Spinal cord (tissue), 9 donors: ENCODE measurements at regions not wholly inside any gene's neighbourhood (a gene's known extent, or its start where the extent isn't known, plus 50 kb on each side); places are given as distances from the start of the nearest gene placed in this dataset.
"Not testable (repeated sequence)": the region's sequence is repeated elsewhere in the genome, so short reads cannot be mapped to it uniquely, and the experiment has no call there.

Experiments used
- DNase-seq, 6 donors: peaks; one replicate each; pipeline versions ENCODE4 v3.0.0 to v3.0.0-alpha.2; 2013 to 2015; ENCODE audit warnings: low spot score in 6 of 6, low read depth in 4 of 6
- H3K27ac ChIP-seq: one replicate; pipeline ENCODE4 v1.5.1; 2013; ENCODE audit warnings: low read depth, low read length, control low read depth
- H3K27me3 ChIP-seq: one replicate; pipeline ENCODE4 v1.6.1; 2013; ENCODE audit warnings: low read length; ENCODE audit not compliant: control insufficient read depth, insufficient read depth
- H3K36me3 ChIP-seq: one replicate; pipeline ENCODE4 v1.6.1; 2013; ENCODE audit warnings: low read length; ENCODE audit not compliant: control insufficient read depth, insufficient read depth
- H3K4me1 ChIP-seq: one replicate; pipeline ENCODE4 v1.6.1; 2013; ENCODE audit warnings: low read length; ENCODE audit not compliant: control insufficient read depth, insufficient read depth
- H3K4me3 ChIP-seq: one replicate; pipeline ENCODE4 v1.5.1; 2013; ENCODE audit warnings: low read depth, low read length, control low read depth
- H3K9me3 ChIP-seq: one replicate; pipeline ENCODE4 v1.6.1; 2013; ENCODE audit warnings: low read length; ENCODE audit not compliant: control insufficient read depth, insufficient read depth
- WGBS: methylation state at CpG from one replicate; pipeline ENCODE4 v1.1.5; 2013; ENCODE audit warnings: missing lambda C conversion rate; ENCODE audit not compliant: insufficient coverage; 5-methylcytosine and 5-hydroxymethylcytosine counted together
- donor health status: healthy.

DNA sequence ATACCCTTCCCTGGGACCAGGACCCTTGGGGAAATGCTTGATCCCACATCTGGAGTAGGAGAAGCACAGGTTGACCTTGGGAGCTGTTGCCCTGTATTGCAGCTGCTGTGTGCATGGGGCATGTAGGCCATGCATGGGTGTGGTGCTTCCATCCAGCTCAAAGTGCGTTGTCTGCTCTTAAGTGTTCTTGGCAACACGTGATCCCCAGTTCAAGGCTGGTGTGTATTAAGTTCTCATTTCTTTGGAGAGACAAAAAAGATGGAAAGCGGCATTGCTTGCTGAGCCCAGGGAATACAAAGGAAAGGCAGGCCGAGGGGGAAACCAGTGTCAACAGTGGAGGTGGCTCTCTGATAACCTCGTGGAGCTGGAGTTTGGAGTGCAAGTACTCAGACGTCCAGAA lies 110.7 kb downstream of the RTP5 start:
- Histone ChIP-seq H3K4me1 (no peaks in the 10 kb centered on the region), H3K27me3 (no peaks in the 10 kb centered on the region), H3K4me3 (no peak overlapping the region), H3K9me3 (no peaks in the 10 kb centered on the region), H3K27ac (no peak overlapping the region), H3K36me3 (peaks cover 15% of the 10 kb centered on the region)
- DNase-seq: no peak
- WGBS: 82% methylated on average over 6 of the region's 6 CpGs

DNA sequence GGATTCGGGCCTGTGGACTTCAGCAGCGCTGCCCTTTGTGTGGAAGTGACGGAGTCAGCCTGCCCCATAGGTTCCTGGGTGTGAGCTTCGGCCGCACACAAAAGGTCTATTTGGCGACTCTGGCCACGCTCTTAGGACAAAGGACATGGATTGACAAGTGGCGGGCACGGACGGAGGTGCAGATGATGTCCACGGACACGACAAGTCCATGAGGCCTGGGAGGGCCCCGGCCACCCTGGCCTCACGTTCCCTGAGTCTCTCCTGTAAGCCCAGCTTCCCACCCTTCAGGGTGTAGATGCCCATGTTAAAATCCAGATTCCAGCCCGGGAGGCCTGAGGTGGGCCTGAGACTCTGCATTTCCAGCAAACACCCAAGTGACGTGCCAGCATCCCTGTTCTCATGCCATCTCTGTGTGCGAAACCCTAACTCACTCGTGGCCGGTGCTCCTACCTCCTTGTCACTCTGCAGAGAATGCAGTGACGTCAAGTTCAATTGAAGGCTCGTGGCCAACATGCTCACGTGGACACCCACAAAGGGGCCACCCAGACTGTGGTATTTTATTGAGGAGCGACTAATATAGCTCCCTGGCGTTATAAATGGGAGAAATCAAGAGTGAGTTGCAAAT lies 111.7 kb downstream of the RTP5 start:
- no peak for DNase-seq
- WGBS: 91% methylated on average over 24 of the region's 24 CpGs
- no peaks in the 10 kb centered on the region for H3K27me3 ChIP-seq

DNA sequence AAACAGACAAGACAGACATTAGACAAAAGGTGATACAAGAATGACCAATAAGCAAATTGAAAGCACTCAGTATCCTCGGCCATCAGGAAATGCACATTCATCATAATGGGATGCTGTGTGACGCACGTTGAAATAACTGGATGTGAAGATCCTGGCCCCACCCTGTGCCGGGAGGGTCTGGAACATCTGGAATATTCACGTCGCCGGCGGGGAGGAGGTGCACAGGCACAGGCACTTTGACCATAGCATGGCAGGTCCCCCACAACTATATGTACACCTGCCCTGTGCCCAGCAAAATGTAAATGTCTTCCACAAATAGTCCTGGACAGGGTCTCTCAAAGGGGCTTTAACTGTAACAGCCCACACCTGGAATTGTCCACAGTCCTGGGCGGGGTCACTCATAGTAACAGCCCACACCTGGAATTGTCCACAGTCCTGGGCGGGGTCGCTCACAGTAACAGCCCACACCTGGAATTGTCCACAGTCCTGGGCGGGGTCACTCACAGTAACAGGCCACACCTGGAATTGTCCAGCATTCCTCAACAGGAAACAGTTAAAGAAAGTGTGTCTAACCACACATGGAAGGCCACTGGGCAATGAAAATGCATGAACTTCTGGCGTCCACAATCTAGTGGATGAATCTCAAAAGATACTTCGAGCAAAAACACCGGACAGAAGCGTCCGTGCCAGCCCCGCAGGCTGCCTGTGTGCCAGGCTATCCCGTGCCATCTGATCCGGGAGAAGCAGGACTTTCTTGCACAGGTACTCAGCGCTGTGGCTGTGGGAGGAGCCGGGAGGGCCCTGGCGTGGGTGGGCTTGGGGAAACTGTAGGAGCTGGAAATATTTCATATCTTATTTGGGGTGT lies 113.4 kb downstream of the RTP5 start:
- peaks cover 10% of the 10 kb centered on the region for H3K36me3 ChIP-seq
- 87% methylated on average over 21 of the region's 23 CpGs for WGBS
- no peak overlapping the region for H3K27ac ChIP-seq
- no peaks in the 10 kb centered on the region for H3K4me1 ChIP-seq
- H3K4me3 ChIP-seq: no peak overlapping the region
- no peaks in the 10 kb centered on the region for H3K9me3 ChIP-seq
- no peaks in the 10 kb centered on the region for H3K27me3 ChIP-seq
- DNase-seq: no peak

More for the DNA sequence above, 111.7 kb downstream of the RTP5 start:
- Histone ChIP-seq H3K27ac (no peak overlapping the region), H3K9me3 (no peaks in the 10 kb centered on the region), H3K4me1 (no peaks in the 10 kb centered on the region), H3K36me3 (peaks cover 11% of the 10 kb centered on the region), H3K4me3 (no peak overlapping the region)

DNA sequence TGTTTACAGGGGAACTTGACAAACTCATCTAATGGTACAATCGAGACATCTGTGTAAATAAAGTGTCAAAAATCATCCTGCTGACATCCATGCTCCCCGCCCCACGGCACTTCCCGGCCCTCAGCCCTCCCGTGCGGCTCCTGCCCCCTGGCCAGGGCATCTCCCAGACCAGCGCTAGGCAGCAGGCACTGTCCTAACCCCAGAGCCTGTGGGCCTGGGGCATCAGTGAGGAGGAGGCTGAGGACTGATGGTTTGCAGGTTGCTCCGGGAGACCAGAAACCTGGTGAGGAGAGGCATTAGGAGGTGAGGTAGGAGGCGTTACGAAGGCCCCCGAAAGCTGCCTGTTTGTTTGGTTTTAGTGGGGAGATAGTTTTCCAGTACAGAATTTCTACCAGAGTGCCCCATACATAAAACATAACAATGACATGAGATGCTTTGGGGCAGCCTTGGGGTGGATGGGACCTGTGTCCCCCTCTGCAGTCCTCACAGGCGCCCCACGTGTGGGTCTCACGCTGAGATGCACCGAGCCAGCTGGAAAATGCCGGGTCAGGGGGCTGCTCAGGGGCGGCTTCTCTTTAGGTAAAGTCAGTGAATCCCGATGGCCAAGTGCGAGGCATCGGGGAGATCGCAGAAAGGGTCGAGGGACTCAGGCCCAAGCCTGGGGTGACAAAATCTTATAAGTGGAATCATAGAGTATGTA lies 114.2 kb downstream of the RTP5 start:
- 92% methylated on average over 18 of the region's 22 CpGs for WGBS
- H3K27me3 ChIP-seq: no peaks in the 10 kb centered on the region
- DNase-seq: no peak
- H3K9me3 ChIP-seq: no peaks in the 10 kb centered on the region
- no peak overlapping the region for H3K4me3 ChIP-seq
- peaks cover 9% of the 10 kb centered on the region for H3K36me3 ChIP-seq
- H3K27ac ChIP-seq: no peak overlapping the region
- no peaks in the 10 kb centered on the region for H3K4me1 ChIP-seq

DNA sequence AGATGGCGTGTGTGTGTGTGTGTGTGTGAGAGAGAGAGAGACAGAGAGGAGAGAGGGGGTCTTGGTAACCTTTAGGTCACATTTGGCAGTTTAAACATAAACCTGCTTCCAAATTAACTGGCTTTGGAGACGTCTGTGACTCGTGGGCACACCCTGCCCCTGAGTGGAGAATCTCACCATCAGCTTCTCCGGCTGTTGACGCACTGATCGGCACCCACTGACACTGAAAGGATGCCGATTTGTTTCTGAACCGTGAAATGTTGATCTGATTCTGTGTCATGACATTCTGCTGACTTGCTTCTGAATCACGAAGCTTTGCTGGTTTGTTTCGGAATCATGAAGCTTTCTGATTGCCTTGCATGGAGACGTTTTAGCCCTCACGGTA lies 114.7 kb downstream of the RTP5 start:
- DNase-seq: no peak
- WGBS: 83% methylated on average over 10 of the region's 12 CpGs
- Histone ChIP-seq H3K36me3 (peaks cover 9% of the 10 kb centered on the region), H3K27ac (no peak overlapping the region), H3K9me3 (no peaks in the 10 kb centered on the region), H3K4me3 (no peak overlapping the region), H3K27me3 (no peaks in the 10 kb centered on the region), H3K4me1 (no peaks in the 10 kb centered on the region)

DNA sequence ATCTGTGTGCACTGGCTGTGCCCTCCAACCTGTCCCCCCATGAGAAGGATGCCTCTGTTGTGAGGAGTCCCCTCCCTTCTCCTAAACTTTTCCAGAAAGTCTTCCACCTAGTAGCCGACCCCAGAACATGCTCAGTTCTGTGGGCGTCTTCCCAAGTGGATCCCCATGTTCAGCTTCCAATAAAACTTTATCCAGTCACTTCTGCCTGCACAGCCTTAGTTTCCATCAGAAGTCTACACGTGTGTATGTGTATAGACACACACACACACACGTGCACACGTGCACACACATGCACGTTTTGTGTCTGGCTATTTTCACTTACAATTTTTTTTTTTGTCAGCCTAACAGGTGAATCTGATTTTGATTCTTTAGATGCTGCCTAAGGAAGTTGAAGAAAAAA lies 115.1 kb downstream of the RTP5 start:
- Histone ChIP-seq H3K4me3 (no peak overlapping the region), H3K27ac (no peak overlapping the region), H3K36me3 (peaks cover 9% of the 10 kb centered on the region), H3K27me3 (no peaks in the 10 kb centered on the region), H3K9me3 (no peaks in the 10 kb centered on the region), H3K4me1 (no peaks in the 10 kb centered on the region)
- DNase-seq: no peak
- 80% methylated on average over 5 of the region's 6 CpGs for WGBS

DNA sequence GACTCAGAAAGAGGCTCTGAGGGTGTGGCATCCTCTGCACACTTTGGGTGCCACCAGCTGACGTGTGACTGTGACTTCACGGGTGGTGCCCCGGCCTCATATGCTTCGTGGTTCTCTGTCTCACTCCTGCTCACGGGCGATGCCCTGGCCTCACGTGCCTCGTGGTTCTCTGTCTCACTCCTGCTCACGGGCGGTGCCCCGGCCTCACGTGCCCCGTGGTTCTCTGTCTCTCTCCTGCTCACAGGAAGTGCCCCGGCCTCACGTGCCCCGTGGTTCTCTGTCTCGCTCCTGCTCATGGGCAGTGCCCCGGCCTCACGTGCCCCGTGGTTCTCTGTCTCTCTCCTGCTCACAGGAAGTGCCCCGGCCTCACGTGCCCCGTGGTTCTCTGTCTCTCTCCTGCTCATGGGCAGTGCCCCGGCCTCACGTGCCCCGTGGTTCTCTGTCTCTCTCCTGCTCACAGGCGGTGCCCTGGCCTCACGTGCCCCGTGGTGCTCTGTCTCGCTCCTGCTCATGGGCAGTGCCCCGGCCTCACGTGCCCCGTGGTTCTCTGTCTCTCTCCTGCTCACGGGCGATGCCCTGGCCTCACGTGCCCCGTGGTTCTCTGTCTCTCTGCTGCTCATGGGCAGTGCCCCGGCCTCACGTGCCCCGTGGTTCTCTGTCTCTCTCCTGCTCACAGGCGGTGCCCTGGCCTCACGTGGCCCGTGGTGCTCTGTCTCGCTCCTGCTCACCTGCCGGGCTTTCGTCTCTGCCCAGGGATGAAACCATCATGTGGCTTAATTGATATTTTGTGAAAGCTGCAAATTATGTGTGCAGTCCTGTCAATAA lies 115.8 kb downstream of the RTP5 start:
- WGBS: 83% methylated on average over 41 of the region's 46 CpGs

DNA sequence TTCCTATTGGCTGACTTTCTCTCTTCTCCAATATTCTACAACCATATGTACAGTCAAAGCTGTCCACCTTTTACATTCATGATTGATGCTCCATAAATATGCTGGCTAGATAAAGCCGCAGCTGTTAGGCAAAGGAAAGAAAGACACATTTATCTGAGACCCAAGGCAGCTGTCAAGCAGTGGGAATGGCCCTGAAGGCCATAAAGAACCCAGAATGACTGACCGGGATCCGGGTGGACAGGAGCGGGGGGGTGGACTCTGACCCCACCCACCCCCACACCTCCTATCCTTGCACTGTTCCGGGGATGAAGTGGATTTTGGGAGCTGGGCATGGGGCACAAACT lies 116.4 kb downstream of the RTP5 start:
- WGBS: 83% methylated on average over 1 of the region's 5 CpGs
- peaks cover 8% of the 10 kb centered on the region for H3K36me3 ChIP-seq
- H3K9me3 ChIP-seq: no peaks in the 10 kb centered on the region
- no peak overlapping the region for H3K4me3 ChIP-seq
- H3K4me1 ChIP-seq: no peaks in the 10 kb centered on the region
- no peak for DNase-seq
- no peaks in the 10 kb centered on the region for H3K27me3 ChIP-seq
- H3K27ac ChIP-seq: no peak overlapping the region

More for the DNA sequence above, 115.8 kb downstream of the RTP5 start:
- H3K36me3 ChIP-seq, DNase-seq, H3K27me3 ChIP-seq, H3K27ac ChIP-seq, H3K4me3 ChIP-seq, H3K4me1 ChIP-seq, H3K9me3 ChIP-seq: not testable (repeated sequence)

DNA sequence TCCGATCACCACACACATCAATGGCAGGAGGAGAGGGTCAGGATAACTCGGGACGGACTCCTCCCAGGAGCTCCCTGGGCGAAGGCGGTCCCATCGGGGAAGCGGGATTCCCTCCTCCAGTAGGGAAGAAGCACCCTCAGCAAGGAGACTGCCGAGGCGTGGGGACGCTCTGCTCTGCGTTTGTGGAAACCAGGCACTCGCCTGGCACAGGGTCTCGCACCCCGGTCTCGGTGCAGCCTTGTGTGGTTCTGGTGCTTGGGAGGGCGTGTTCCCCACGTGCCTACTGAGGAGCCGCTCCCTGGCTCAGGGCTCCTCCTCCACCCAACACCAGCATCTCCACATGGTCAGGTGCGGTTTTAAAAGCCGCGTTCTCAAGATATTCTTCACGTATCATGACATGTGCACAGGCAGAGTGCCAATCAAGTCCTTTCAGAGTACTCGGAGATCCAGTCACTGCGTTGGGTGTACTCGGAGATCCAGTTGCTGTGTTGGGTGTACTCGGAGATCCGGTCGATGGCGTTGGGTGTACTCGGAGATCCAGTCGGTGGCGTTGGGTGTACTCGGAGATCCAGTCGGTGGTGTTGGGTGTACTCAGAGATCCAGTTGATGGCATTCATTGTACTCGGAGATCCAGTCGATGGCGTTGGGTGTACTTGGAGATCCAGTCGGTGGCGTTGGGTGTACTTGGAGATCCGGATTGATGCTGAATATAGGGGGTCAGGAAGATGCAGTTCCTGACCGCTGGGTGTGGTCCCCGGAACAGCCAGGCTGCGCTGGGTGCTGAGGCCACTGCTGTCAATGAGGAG lies 117.5 kb downstream of the RTP5 start:
- Histone ChIP-seq H3K9me3 (no peaks in the 10 kb centered on the region), H3K27ac (no peak overlapping the region), H3K27me3 (no peaks in the 10 kb centered on the region), H3K4me1 (no peaks in the 10 kb centered on the region), H3K36me3 (peaks cover 8% of the 10 kb centered on the region), H3K4me3 (no peak overlapping the region)
- no peak for DNase-seq
- whole genome bisulfite sequencing: 87% methylated on average over 39 of the region's 43 CpGs
